ENCODE measurements at regions not wholly inside any gene's neighbourhood (a gene's known extent, or its start where the extent isn't known, plus 50 kb on each side); places are given as distances from the start of the nearest gene placed in this dataset.
"Not testable (repeated sequence)": the region's sequence is repeated elsewhere in the genome, so short reads cannot be mapped to it uniquely, and the experiment has no call there.

DNA sequence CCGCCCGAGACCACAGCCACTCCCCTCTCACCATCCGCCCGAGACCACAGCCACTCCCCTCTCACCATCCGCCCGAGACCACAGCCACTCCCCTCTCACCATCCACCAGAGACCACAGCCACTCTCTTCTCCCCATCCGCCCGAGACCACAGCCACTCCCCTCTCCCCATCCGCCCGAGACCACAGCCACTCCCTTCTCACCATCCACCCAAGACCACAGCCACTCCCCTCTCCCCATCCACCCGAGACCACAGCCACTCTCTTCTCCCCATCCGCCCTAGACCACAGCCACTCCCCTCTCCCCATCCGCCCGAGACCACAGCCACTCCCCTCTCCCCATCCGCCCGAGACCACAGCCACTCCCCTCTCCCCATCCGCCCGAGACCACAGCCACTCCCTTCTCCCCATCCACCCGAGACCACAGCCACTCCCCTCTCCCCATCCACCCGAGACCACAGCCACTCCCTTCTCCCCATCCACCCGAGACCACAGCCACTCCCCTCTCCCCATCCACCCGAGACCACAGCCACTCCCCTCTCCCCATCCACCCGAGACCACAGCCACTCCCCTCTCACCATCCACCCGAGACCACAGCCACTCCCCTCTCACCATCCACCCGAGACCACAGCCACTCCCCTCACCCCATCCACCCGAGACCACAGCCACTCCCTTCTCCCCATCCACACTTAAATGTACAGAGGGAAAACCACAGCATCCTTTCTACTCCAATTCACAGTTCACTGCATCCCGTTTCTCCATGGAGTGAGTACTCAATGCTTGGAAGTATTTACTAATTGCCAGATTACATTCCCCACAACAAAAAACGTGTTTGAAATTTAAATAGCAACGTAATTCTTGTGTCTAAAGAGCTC, 83.5 kb upstream of the SFSWAP start:
- not testable (repeated sequence) for DNase-seq (ENCODE audit: insufficient read length, low spot score); FAIRE-seq

DNA sequence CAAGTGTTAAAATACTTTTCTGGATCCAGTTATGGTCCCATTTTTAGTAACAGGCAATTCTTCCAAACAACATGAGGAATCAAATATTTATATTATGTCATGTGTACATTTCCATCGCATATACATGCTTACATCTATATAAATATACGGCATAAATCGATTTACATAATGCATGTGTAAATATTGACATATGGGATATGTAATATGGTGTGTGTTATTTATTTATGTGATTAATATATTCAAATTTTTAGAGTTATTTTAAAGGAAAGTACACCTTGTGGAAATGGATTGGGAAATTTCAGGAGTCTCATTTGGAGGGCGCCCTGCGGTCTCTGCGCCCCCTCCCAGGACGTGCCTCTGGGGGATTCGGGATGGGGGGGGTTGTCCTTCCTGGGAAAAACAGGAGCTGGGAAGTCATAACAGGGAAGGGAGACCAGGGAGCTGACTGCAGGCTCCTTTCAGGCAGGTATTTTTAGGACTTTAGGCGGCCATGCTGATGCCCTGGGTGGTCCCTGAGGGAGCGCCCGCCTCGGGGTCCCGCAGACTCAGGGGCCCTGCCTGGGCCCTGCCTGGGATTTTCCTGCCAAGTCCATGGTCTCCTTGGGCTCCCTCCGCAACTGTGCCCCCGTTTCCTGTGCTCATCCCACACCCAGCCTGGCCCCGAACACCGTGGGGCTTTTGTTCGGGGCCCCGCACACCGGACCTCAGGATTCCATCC, 82.7 kb upstream of the SFSWAP start:
- TF ChIP-seq SPI1 (IDR thresholded peaks at IDR 0.05; ENCODE audit: low read depth, low read length) (no peak), POU2F2 (IDR thresholded peaks at IDR 0.05; ENCODE audit: low read depth, low read length) (no peak), POLR2A (IDR thresholded peaks at IDR 0.05; ENCODE audit: low read depth, low read length) (no peak), PAX5 (IDR thresholded peaks at IDR 0.05; ENCODE audit: insufficient read depth, low read length, severe bottlenecking) (no peak), TAF1 (IDR thresholded peaks at IDR 0.05; ENCODE audit: low read depth, low read length) (no peak), POLR2AphosphoS5 (IDR thresholded peaks at IDR 0.05; ENCODE audit: low read depth, low read length) (no peak)
- FAIRE-seq (no peak), DNase-seq (ENCODE audit: insufficient read length, low spot score) (no peak)

DNA sequence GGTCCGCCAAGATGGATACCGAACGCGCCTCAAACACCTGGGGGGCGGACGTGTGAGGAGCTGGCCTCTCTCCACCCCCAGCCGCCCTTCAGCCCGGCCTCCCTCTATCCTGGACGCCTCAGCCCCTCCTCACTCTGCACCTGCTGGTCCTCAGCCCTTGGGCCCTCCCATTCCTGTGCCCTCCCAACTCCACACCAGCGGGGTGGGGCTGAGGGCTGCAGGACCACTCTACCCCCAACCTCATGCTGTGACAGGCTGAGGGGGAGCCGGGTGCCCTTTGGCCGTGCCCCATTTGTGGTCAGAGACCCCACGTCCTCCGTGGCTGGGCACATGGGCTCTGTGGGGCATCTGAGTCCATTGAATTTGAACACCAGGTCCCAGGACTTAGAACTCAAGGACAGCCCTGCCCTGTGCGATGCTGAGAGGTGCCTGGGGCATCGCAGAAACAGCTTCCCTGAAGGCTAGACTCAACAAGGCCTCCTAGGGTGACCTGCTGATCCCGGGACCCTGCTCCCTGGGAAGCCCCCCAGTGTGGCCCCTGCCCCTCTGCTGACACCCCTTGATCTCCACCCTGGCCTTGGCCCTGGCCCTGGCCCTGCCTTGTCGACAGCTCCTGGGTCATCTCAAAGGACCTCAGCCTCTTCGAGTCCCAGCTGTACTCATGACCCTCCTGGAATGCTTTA, 82.0 kb upstream of the SFSWAP start:
- DNase-seq (ENCODE audit: insufficient read length, low spot score): no peak
- FAIRE-seq: no peak
- TF ChIP-seq POLR2A (IDR thresholded peaks at IDR 0.05; ENCODE audit: low read depth, low read length) (no peak), SPI1 (IDR thresholded peaks at IDR 0.05; ENCODE audit: low read depth, low read length) (no peak), PAX5 (IDR thresholded peaks at IDR 0.05; ENCODE audit: insufficient read depth, low read length, severe bottlenecking) (no peak), POU2F2 (IDR thresholded peaks at IDR 0.05; ENCODE audit: low read depth, low read length) (no peak)

DNA sequence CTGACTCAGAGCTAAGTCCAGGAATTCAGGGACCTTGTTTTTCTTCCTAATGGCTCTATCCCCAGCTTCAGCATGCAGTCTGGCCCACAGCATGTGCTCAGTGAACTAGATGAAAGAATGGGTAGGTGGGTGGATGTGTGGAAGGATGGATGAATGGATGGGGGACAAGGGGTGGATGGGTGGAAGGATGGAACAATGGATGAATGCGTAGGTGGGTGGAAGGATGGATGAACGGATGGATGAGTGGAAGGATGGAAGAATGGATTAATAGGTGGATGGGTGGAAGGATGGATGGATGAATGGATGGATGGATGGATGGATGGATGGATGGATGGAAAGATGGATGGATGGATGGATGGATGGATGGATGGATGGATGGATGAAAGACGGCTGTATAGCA, 79.7 kb upstream of the SFSWAP start:
- no peak for DNase-seq (ENCODE audit: insufficient read length, low spot score)
- TF ChIP-seq POLR2AphosphoS5 (IDR thresholded peaks at IDR 0.05; ENCODE audit: low read depth, low read length) (no peak), PAX5 (IDR thresholded peaks at IDR 0.05; ENCODE audit: insufficient read depth, low read length, severe bottlenecking) (no peak)
- FAIRE-seq: no peak

DNA sequence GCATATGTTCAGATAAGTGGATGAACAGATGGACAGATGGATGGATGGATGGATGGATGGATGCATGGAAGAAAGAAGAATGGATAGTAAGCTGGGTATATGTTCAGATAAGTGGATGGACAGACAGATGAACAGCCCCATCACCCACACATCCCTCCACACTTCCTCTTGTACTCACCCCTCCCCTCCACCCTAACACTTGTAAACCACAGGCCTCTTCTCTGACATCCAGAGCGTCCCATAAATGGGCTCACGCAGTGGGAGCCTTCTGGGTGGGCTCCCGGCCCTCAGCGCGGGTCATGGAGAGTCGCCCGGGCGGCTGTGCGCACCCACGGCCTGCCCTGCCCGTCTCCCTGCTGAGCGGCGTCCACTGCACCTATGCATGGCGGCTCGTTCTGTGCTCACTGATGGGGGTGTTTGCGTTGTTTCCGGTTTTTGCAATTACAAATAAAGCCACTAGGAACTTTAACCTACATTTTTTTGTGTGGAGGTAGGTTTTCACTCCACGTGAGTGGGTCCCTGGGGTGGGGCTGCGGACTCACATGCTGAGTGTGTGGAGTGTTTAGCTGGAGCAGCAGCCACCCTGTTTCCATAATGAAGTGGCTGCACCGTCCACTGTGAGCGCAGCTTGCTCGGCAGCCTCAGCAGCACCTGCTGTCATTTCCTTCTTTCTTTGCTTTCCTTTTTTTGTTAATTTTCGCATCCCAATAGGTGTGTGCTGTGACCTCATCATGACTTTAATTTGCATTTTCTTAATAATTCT, 78.8 kb upstream of the SFSWAP start:
- DNase-seq (ENCODE audit: insufficient read length, low spot score); FAIRE-seq: not testable (repeated sequence)

DNA sequence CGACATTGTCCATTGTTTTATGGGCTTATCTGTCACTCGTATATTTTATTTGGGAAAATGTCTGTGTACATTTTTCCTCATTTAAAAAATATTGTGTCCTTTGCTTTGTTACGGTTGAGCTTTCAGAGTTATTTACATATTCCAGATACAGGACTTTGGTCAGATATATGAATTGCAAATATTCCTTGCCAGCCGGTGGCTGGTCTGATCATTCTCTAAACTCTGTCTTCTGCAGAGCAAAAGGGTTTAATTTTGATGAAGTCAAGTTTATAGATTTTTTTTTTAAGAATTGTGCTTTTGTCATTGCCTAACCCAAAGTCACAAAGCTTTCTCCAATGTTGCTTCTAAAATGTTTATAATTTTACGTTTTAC, 78.3 kb upstream of the SFSWAP start:
- FAIRE-seq; DNase-seq (ENCODE audit: insufficient read length, low spot score): not testable (repeated sequence)

DNA sequence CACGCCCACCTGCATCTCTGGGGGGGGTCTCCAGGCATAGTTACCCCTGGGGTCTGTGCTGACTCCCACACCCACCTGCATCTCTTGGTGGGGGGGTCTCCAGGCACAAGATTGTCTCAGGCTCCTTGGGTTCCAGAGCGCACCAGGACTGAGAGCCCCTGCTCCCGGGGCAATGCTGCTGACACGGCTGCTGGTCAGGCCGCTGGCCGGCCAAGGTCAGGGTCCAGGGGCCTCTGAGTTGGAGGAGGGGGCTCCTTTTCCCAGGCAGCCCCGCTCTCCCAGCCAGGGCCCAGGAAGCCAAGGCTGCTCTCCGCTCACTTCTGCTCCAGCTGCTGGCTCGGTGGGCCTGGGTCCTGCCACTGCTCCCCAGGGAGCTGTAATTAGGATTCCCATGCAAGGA, 77.3 kb upstream of the SFSWAP start:
- FAIRE-seq; DNase-seq (ENCODE audit: insufficient read length, low spot score): not testable (repeated sequence)

DNA sequence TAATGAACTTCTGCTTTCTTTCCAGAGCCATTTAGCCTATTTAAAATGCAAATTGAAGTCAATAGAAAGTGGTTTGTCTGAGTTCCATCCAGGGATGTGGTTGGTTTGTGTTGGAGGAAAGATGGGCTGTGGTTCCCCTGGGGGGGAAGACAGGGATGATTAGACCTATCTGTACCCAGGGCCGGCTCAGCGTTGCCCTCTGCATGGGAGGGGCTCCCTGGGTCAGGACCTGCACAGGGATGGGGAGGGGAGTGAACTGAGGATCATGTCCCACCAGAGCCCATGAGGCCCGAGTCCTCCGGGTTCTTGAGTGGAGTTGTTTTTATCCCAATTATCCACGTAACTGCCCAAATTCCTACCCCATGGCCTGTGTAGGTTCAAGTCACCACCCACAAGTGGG, 76.9 kb upstream of the SFSWAP start:
- DNase-seq (ENCODE audit: insufficient read length, low spot score) (no peak), FAIRE-seq (no peak)
- TF ChIP-seq POLR2AphosphoS5 (IDR thresholded peaks at IDR 0.05; ENCODE audit: low read depth, low read length) (no peak), POLR2A (IDR thresholded peaks at IDR 0.05; ENCODE audit: low read depth, low read length) (no peak), PAX5 (IDR thresholded peaks at IDR 0.05; ENCODE audit: insufficient read depth, low read length, severe bottlenecking) (no peak), TAF1 (IDR thresholded peaks at IDR 0.05; ENCODE audit: low read depth, low read length) (no peak), POU2F2 (IDR thresholded peaks at IDR 0.05; ENCODE audit: low read depth, low read length) (no peak), SPI1 (IDR thresholded peaks at IDR 0.05; ENCODE audit: low read depth, low read length) (no peak)

DNA sequence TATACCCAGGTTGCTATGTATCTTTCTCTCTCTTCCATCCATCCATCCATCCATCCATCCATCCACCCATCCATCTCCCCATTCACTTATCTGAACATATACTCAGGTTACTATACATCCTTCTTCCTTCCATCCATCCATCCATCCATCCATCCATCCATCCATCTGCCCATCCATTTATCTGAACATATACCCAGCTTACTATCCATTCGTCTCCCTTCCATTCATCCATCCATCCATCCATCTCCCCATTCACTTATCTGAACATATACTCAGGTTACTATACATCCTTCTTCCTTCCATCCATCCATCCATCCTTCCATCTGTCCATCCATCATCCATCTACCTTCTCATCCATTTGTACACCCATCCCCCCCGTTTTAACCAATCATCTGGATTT, 75.9 kb upstream of the SFSWAP start:
- not testable (repeated sequence) for FAIRE-seq; DNase-seq (ENCODE audit: insufficient read length, low spot score)

DNA sequence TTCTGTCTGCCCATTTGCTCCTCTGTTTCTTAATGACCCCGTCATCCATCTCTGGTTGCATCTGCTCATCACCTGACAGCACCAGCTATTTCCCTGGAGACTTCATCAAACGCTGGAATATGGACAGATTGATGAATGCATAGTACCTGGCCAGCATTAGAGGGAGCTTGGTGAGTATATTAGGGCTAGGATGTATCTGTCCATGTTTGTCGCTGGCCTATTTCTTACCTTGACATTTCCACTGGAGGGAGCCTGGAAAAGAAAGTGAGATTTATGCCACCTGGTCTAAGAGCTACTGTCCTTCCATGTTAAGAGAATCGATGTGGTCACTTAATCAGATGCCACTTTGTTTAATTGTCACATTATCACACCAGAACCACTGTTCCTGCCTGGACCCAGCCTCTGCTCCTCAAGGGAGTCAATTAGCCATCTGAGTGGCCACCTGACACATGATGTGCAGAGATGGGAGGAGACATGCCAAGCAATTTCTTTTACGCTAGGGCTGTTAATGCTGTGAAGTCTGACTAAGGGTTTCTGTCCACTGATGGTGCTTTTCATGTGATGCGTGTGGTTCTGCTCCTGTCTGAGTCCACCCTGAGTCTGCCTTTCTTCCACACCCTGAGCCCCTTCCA, 75.3 kb upstream of the SFSWAP start:
- FAIRE-seq (no peak), DNase-seq (ENCODE audit: insufficient read length, low spot score) (no peak)
- TF ChIP-seq POLR2A (IDR thresholded peaks at IDR 0.05; ENCODE audit: low read depth, low read length) (no peak), TAF1 (IDR thresholded peaks at IDR 0.05; ENCODE audit: low read depth, low read length) (no peak), SPI1 (IDR thresholded peaks at IDR 0.05; ENCODE audit: low read depth, low read length) (no peak), PAX5 (IDR thresholded peaks at IDR 0.05; ENCODE audit: insufficient read depth, low read length, severe bottlenecking) (no peak), POLR2AphosphoS5 (IDR thresholded peaks at IDR 0.05; ENCODE audit: low read depth, low read length) (no peak), POU2F2 (IDR thresholded peaks at IDR 0.05; ENCODE audit: low read depth, low read length) (no peak)

Measured in GM12891 (cell line).